Posterior vena cava (tissue), 2 donors: ENCODE measurements at regions not wholly inside any gene's neighbourhood (a gene's known extent, or its start where the extent isn't known, plus 50 kb on each side); places are given as distances from the start of the nearest gene placed in this dataset.
"Not testable (repeated sequence)": the region's sequence is repeated elsewhere in the genome, so short reads cannot be mapped to it uniquely, and the experiment has no call there.

ENCODE experiments used
- DNase-seq: peaks from one replicate; pipeline ENCODE4 v3.0.0-alpha.2; 2020; ENCODE audit warnings: low spot score
- intact Hi-C, 2 donors: fragments of 100-400 bp; cut with DNase I; formaldehyde crosslinking; loops; one replicate each; pipeline versions ENCODE4 v1.14.1 to v1.14.2; 2022 to 2023
- donor health status: DM: yes; HTN: yes; CAD: no.
- donor health status: DM: yes; HTN: yes; CAD: no.

DNA sequence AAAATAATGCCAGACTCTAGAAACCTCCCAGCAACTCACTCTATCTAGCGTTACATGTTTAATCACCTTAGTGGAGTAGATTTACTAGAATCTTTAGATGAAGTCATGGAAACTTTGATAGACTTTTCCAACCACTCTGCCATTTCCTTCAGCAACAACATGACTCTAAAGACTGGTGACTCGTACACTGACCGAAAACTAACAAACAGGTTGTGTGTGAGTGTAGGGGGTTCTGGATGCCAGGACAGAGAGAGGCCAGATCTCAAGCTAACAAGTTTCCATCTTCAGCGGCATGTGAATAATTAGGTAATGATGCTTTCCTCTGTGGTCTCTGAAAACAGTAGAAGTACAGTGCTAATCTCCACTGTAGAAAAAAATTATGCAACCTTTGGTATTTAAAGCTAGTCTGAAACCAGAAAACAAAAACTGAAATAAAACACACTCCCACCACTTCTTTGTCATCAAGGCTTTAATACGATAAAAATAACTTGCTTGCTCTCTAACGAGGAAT lies 286.4 kb downstream of the PRDM5 start:
- intact Hi-C loops, result no loop called here
- DNase-seq, result no peak

DNA sequence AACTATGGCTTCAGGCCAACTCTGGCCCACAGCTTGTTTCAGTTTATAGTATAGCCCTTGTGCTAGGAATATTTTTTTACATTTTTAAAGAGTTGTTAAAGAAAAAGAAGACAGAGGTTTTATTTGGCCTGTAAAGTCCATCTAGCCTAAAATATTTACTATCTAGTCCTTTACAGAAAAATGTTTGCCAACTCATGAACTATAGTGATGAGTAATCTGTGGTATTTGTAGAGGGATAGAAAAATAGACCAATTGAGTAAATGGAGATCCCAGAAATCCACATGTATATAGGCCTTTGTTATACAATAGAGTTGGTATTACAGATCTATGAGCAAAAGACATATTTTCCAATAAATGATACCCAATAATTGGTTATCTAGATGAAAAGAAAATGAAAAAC lies 288.7 kb downstream of the PRDM5 start:
- intact Hi-C loops, result no loop called here
- DNase-seq, result no peak

- intact Hi-C loops, result no loop called here
- no peak for DNase-seq
Measured at GRCh38 chr4:120630427-120630826, 292.1 kb downstream of the PRDM5 start.

DNA sequence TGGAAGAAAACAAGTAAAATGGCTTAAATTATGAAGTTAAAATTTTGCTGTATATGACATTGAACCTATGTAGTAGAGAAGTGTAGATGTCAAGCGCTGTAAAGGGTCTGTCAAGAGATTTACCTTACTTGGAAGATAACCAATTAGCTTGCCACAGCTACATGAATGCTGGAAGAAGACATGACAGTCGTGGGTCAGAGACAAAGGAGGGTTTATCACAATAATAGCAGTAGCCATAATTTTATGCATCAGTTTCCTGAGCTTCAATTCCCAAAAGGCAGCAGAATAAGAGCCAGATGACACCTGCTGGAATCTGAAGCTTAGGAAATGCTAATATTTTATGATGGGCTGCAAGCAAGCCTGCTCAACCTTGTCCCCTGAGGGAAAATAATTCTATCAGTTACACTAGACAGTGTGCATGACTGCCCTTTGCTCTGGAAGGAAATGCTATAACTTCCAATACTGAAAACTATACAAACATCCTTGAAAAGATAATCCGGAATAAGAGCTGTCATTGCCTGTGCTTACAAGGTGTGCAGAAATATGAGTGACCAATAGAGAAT lies 292.9 kb downstream of the PRDM5 start:
- intact Hi-C loops, result no loop called here
- no peak for DNase-seq

GRCh38 chr4:120622601-120623000 lies 299.9 kb downstream of the PRDM5 start:
- intact Hi-C loops, result no loop called here
- no peak for DNase-seq

DNA sequence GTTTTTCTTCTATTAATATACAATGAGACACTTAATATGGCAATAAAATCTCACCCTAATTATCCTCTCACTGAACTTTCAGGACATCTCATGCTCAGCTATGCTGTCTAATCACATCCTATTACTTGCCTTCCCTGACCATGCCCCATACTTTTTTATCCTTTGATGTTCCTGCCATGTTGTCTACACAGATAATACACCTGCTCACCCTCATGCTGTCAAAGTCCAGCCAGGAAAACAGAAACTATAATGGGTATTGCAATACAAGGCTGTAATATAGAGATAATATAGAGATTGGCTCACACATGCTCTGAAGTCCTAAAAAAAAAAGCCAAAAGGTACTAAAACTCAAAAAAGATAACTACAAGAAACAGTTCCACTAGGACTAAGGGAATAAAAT lies 305.4 kb downstream of the PRDM5 start:
- DNase-seq, result no peak
- intact Hi-C loops, result no loop called here

GRCh38 chr4:120616041-120616440 lies 306.5 kb downstream of the PRDM5 start:
- no peak for DNase-seq
- intact Hi-C loops, result no loop called here

DNA sequence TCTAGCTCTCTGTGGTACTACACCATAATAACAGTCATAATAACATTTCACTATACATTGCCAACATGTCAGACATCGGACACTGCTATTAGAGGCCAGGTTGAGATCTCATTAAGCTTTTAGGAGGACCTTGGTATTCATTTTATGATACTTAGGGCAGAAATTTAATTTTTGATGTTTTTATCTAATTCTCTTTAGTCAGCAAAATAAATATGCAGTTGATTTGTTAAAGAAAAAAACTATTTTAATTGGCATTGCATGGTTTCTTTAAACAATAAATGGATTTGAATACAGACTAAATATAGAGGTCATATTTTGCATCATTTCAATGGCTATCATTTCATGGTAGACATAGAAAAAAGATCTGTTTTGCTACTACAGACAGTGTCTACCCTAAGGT lies 308.7 kb downstream of the PRDM5 start:
- DNase-seq, result no peak
- intact Hi-C loops, result no loop called here

DNA sequence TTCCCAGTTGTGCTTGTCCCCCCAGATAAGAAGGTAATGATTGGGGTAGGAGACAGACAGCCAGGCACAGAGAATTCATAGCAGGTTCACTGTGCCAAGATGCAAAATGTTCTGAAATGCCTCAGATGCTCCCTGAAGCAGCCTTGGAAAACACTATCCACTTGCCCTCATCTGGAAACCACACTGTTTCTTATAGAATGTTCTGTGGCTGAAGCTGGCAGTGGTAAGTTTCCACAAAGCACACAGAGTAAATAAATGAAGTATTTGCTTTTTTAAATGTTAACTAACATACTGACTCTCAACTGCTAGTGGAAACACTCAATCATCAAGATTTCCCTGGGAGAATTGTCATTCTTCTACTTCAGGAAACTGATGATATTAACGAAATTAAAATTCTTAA lies 311.4 kb downstream of the PRDM5 start:
- DNase-seq, result no peak
- intact Hi-C loops, result no loop called here

DNA sequence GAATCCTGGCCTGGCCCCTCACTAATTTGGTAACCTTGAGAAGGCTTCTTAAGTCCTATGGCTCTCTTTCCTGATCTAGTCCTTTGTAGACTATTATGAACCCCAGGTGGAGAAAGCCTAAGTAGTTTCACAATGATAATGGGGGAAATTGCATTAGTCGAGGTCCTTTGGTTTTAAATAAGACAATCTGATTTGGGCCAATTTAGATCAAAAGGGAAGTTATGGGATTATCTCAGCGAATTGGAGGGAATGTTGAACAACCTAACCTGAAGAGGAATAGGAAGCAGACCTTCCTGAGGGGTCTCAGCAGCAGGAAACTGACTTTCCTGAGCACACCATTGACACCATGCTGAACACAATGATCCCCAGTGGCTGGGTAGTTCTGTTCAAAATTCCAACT lies 331.5 kb downstream of the PRDM5 start:
- DNase-seq, result no peak
- intact Hi-C loops, result no loop called here

- intact Hi-C loops, result no loop called here
- DNase-seq, result no peak
Measured at GRCh38 chr4:120589787-120590186, 332.7 kb downstream of the PRDM5 start.

DNA sequence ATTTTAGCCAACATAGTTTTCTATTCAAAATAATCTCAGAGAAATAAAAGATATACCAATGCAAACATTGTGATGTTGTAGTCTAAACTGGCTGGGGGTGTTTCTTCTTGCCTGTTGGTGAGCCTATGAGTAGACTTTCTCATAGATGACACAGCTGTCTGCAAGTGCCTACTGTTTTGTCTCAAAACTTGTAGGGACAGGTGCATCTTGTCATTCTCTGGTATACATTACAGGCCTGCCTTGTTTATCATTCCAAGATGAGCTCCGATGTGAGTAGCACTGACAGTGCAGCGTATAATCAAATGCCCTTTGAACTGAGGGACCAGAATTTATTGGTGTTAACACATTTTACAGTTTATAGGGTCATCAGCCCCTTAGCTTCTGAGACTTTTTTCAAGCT lies 353.8 kb downstream of the PRDM5 start:
- intact Hi-C loops, result no loop called here
- DNase-seq, result no peak

GRCh38 chr4:120561648-120562047 lies 360.9 kb downstream of the PRDM5 start:
- DNase-seq, result no peak
- intact Hi-C loops, result no loop called here

- intact Hi-C loops, result no loop called here
- DNase-seq, result no peak
Measured at GRCh38 chr4:120557372-120557771, 365.2 kb downstream of the PRDM5 start.

DNA sequence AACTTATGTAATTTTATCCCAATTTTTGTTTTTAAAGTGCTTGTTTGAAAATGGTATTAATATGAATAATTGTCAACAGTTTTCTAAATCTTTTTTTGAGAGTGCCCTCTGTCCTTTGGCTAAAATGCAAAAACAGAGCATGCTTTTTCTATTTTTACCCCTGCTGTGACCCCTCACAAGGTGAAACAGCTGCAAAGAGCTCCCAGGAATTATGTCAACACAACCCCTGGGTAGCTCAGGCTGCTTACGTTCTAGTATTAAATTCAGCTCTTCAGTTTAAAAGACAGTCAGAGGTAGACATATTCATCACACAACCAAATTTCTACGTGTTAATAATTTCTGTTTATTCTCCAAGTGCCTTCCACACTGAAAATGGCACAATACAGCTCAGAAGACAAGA lies 367.5 kb downstream of the PRDM5 start:
- DNase-seq, result no peak
- intact Hi-C loops, result no loop called here

DNA sequence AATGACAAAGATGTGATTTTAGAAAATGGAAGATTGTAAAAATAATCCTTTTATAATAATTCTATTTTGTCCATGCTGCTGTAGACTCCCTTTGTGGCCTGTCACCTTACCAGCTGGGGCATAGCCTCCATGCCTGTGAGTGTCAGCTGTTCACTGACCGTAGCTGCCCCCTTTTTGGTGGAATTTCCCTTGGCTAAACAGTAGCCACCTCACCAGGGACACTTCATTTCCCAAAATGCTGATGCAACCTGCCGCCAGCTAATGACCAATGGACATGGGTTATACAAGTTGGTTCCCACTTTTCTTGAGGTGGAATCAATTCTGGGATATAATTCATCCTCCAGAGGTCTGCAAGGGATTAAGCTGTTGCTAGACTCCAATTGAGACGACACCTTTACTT lies 368.4 kb downstream of the PRDM5 start:
- intact Hi-C loops, result no loop called here
- no peak for DNase-seq

- DNase-seq, result peak; percentile 64
- intact Hi-C loops, result not testable (repeated sequence)
Measured at GRCh38 chr4:120550624-120551220, 371.8 kb downstream of the PRDM5 start.

DNA sequence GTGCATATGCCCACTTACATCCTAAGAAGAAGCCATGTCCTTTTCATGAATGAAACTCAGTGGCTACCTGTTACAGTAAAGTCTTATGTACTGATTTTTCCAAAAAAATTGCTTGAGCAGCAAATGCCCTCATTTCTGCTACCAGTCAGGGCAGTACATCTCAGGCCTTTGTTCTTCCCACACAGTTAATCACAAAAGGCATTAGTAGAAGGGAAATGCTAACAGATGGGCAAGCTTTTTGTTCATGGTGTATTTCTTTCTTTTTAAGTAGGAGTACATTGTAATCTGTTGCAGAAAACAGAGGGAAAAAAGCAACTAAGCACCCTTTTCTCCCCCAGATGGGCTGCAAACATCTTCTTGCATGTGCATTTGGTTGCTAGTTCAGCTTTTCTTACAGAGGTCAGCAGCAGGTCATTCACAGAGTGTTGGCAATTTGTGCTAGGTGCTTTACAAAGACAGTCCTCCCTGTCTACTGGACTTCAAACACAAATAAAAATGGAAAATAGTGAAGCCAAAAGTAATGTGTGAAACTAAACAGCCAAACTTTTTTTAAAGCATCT lies 373.4 kb downstream of the PRDM5 start:
- intact Hi-C loops, result no loop called here
- DNase-seq, result no peak

DNA sequence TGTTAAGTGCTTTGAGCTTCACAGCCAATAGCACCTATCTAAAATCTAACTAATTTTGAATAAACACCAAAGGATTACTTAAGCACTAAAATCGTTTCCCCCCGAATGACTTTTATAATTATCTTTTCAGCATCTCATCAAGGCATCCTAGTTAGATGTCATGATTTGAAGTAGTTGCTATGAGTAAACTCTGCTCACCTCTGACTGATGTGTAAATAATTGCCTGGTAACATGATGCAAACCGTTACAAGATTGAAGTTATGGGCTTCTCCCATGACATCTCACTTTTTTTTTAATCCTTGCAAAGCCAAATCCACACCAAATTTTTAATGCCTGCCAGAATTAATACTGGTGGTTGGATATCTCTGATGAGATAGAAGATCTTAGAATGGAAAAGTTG lies 377.1 kb downstream of the PRDM5 start:
- intact Hi-C loops, result no loop called here
- no peak for DNase-seq

DNA sequence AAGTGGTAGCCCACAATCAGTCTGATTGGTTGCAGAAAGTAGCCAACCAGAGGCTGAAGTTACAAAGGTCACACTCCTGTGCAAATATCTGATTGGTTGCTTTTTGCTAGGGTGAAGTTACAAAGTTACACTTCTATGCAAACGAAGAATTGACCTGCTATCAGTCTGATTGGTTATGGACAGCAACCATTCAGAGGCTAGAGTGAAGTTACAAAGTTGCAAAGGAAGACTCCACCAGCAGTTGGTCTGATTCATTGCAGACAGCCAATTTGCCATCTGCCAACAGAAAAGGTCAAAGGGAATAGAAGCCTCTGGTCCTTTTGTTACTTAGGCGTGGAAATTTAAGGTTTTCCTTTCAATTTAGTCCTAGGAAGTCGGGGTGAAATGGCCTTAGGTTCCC lies 377.7 kb downstream of the PRDM5 start:
- intact Hi-C loops, result no loop called here
- no peak for DNase-seq

GRCh38 chr4:120540625-120541024 lies 381.9 kb downstream of the PRDM5 start:
- intact Hi-C loops, result no loop called here

More at GRCh38 chr4:120540625-120541024, 381.9 kb downstream of the PRDM5 start:
- DNase-seq, result no peak
